Neural progenitor cell (in vitro differentiated cells): ENCODE measurements at regions not wholly inside any gene's neighbourhood (a gene's known extent, or its start where the extent isn't known, plus 50 kb on each side); places are given as distances from the start of the nearest gene placed in this dataset.
A peak's percentile ranks its signal among the peaks of the same experiment; 100 is the strongest.

ENCODE experiments used
- DNase-seq: peaks from one replicate; pipeline ENCODE4 v3.0.0-alpha.2; 2016; ENCODE audit warnings: low spot score
- H2AFZ ChIP-seq: fragments of 200-600 bp; sonication (generic); replicated peaks from 2 replicates; pipeline ENCODE4 v1.6.1; 2016; ENCODE audit warnings: antibody characterized with exemption
- H3F3A ChIP-seq: fragments of 200-600 bp; sonication (generic); 2 replicates; pipeline ENCODE4 v1.6.1; 2016; ENCODE audit warnings: antibody characterized with exemption, low read depth
- H3K27ac ChIP-seq: fragments of 200-600 bp; sonication (generic); 2 replicates; pipeline ENCODE4 v1.5.1; 2016; ENCODE audit warnings: mild to moderate bottlenecking
- H3K27me3 ChIP-seq: fragments of 200-600 bp; sonication (generic); 2 replicates; pipeline ENCODE4 v1.6.1; 2016; ENCODE audit warnings: mild to moderate bottlenecking, moderate library complexity
- H3K36me3 ChIP-seq: fragments of 200-600 bp; sonication (generic); 2 replicates; pipeline ENCODE4 v1.5.1; 2016
- H3K4me1 ChIP-seq: fragments of 200-600 bp; sonication (generic); 2 replicates; pipeline ENCODE4 v1.6.1; 2016; ENCODE audit warnings: mixed run types
- H3K4me2 ChIP-seq: fragments of 200-600 bp; sonication (generic); 2 replicates; pipeline ENCODE4 v1.6.1; 2016
- H3K4me3 ChIP-seq: fragments of 200-600 bp; sonication (generic); 2 replicates; pipeline ENCODE4 v1.5.1; 2016
- H3K79me2 ChIP-seq: fragments of 200-600 bp; sonication (generic); 2 replicates; pipeline ENCODE4 v1.6.1; 2016; ENCODE audit warnings: low read depth
- H3K9ac ChIP-seq: fragments of 200-600 bp; sonication (generic); 2 replicates; pipeline ENCODE4 v1.6.1; 2016
- H3K9me3 ChIP-seq: fragments of 200-600 bp; sonication (generic); 2 replicates; pipeline ENCODE4 v1.5.1; 2016; ENCODE audit warnings: low read depth
- H4K20me1 ChIP-seq: fragments of 200-600 bp; sonication (generic); 2 replicates; pipeline ENCODE4 v1.6.1; 2016; ENCODE audit warnings: low read depth
- H3K27ac Mint-ChIP-seq: 3 replicates; pipeline ENCODE4 v1.8.0; 2021; ENCODE audit warnings: mixed read lengths
- H3K27me3 Mint-ChIP-seq: 2 replicates; pipeline ENCODE4 v1.8.0; 2022; ENCODE audit warnings: low read depth, mild to moderate bottlenecking, inconsistent platforms, moderate library complexity, mixed read lengths; ENCODE audit not compliant: insufficient read depth
- H3K36me3 Mint-ChIP-seq: 3 replicates; pipeline ENCODE4 v1.8.0; 2021; ENCODE audit warnings: mixed read lengths
- H3K4me1 Mint-ChIP-seq: 3 replicates; pipeline ENCODE4 v1.8.0; 2021; ENCODE audit warnings: mixed read lengths
- H3K4me3 Mint-ChIP-seq: 3 replicates; pipeline ENCODE4 v1.8.0; 2021; ENCODE audit warnings: mild to moderate bottlenecking, moderate library complexity, mixed read lengths
- H3K9me3 Mint-ChIP-seq: 3 replicates; pipeline ENCODE4 v1.8.0; 2020; ENCODE audit warnings: mixed read lengths
- CTCF ChIP-seq: fragments of 200-600 bp; sonication (generic); IDR thresholded peaks from 2 replicates; pipeline ENCODE4 v1.5.1; 2017; ENCODE audit warnings: antibody characterized with exemption, mild to moderate bottlenecking
- EZH2 ChIP-seq: fragments of 200-600 bp; sonication (generic); IDR thresholded peaks from 2 replicates; pipeline ENCODE4 v1.6.1; 2017; ENCODE audit warnings: antibody characterized with exemption, mild to moderate bottlenecking, moderate library complexity
- EZH2phosphoT487 ChIP-seq: fragments of 200-600 bp; sonication (generic); IDR thresholded peaks from 2 replicates; pipeline ENCODE4 v1.6.1; 2017; ENCODE audit warnings: antibody characterized with exemption

- no peaks in the 10 kb centered on the region for H3K36me3 ChIP-seq
- no peaks in the 10 kb centered on the region for H4K20me1 ChIP-seq
- H2AFZ ChIP-seq = no peak overlapping the region
- H3K27ac ChIP-seq = no peak overlapping the region
- H3K4me3 ChIP-seq = no peak overlapping the region
- no peaks in the 10 kb centered on the region for H3K27me3 ChIP-seq
- DNase-seq = no peak
- H3K9me3 Mint-ChIP-seq = no peaks in the 10 kb centered on the region
- TF ChIP-seq EZH2phosphoT487 = no peak
- TF ChIP-seq EZH2 = no peak
- no peak for TF ChIP-seq CTCF
- H3K4me3 Mint-ChIP-seq = no peak overlapping the region
- no peak overlapping the region for H3K9ac ChIP-seq
- no peaks in the 10 kb centered on the region for H3K9me3 ChIP-seq
- peaks cover 15% of the 10 kb centered on the region for H3K4me1 ChIP-seq
- H3K27ac Mint-ChIP-seq = no peak overlapping the region
- peaks cover 2% of the 10 kb centered on the region for H3F3A ChIP-seq
- H3K79me2 ChIP-seq = no peaks in the 10 kb centered on the region
- H3K4me2 ChIP-seq = no peak overlapping the region
- no peaks in the 10 kb centered on the region for H3K36me3 Mint-ChIP-seq
- peaks cover 42% of the 10 kb centered on the region for H3K4me1 Mint-ChIP-seq
- peaks cover 15% of the 10 kb centered on the region for H3K27me3 Mint-ChIP-seq
These were observed 265.1 kb downstream of the FGFR2 start for GRCh38 chr10:121332829-121333765.

GRCh38 chr10:121335386-121335925, 262.8 kb downstream of the FGFR2 start:
- no peak overlapping the region for H2AFZ ChIP-seq
- Mint-ChIP-seq H3K27me3 (peaks cover 11% of the 10 kb centered on the region), H3K9me3 (no peaks in the 10 kb centered on the region), H3K36me3 (no peaks in the 10 kb centered on the region), H3K4me3 (no peak overlapping the region), H3K4me1 (peaks cover 62% of the 10 kb centered on the region), H3K27ac (peak overlapping the region; percentile 12)
- H3K9ac ChIP-seq = no peak overlapping the region
- no peaks in the 10 kb centered on the region for H3K9me3 ChIP-seq
- H3K27me3 ChIP-seq = peaks cover 5% of the 10 kb centered on the region
- no peak for TF ChIP-seq EZH2
- no peak for TF ChIP-seq EZH2phosphoT487
- TF ChIP-seq CTCF = no peak
- no peaks in the 10 kb centered on the region for H3K79me2 ChIP-seq
- H4K20me1 ChIP-seq = peaks cover 7% of the 10 kb centered on the region
- no peak for DNase-seq
- H3K27ac ChIP-seq = no peak overlapping the region
- no peak overlapping the region for H3K4me3 ChIP-seq
- no peaks in the 10 kb centered on the region for H3K36me3 ChIP-seq
- peaks cover 36% of the 10 kb centered on the region for H3K4me1 ChIP-seq
- H3K4me2 ChIP-seq = no peak overlapping the region
- H3F3A ChIP-seq = peaks cover 22% of the 10 kb centered on the region

- Mint-ChIP-seq H3K27me3 (peaks cover 8% of the 10 kb centered on the region), H3K9me3 (peaks cover 2% of the 10 kb centered on the region), H3K27ac (no peak overlapping the region), H3K4me1 (peaks cover 75% of the 10 kb centered on the region), H3K4me3 (no peak overlapping the region), H3K36me3 (no peaks in the 10 kb centered on the region)
- no peak overlapping the region for H3K4me3 ChIP-seq
- H3K9ac ChIP-seq = no peak overlapping the region
- H3K79me2 ChIP-seq = no peaks in the 10 kb centered on the region
- H2AFZ ChIP-seq = no peak overlapping the region
- peaks cover 56% of the 10 kb centered on the region for H3K4me1 ChIP-seq
- H3K4me2 ChIP-seq = no peak overlapping the region
- no peaks in the 10 kb centered on the region for H3K36me3 ChIP-seq
- peaks cover 20% of the 10 kb centered on the region for H3K27me3 ChIP-seq
- peak; percentile 6 for DNase-seq
- no peak for TF ChIP-seq CTCF
- TF ChIP-seq EZH2phosphoT487 = no peak
- TF ChIP-seq EZH2 = no peak
- peaks cover 18% of the 10 kb centered on the region for H4K20me1 ChIP-seq
- no peaks in the 10 kb centered on the region for H3K9me3 ChIP-seq
- no peak overlapping the region for H3K27ac ChIP-seq
- H3F3A ChIP-seq = peaks cover 41% of the 10 kb centered on the region
These were observed 260.8 kb downstream of the FGFR2 start for GRCh38 chr10:121337427-121337826.
